CD4-positive, alpha-beta T cell treated with Interleukin-6 at 100 ng/mL for 8 hours (primary cell): ENCODE measurements at regions not wholly inside any gene's neighbourhood (a gene's known extent, or its start where the extent isn't known, plus 50 kb on each side); places are given as distances from the start of the nearest gene placed in this dataset.
A peak's percentile ranks its signal among the peaks of the same experiment; 100 is the strongest.

Source experiments
- DNase-seq: peaks from one replicate; pipeline ENCODE4 v3.0.0-alpha.2; 2020; ENCODE audit warnings: mixed read lengths, low spot score

DNA sequence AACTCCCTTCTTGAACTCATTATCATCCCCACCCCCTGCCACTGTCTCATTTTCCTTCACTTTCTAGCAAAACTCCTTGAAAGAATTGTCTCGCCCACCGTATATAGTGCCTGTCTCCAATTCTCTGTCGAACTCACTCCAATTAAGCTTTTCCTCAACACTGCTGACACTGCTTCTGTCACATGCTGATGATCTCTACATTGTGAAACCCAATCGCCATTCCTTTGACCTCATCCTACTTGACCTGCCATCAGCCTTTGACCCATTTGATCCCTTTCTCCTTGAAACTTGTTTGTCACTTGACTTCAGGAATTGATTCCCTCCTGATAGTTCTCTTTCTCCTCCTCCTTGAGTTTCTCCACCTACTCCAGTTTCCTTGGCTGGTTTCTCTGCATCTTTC is 54.8 kb downstream of the CCDC71L start:
- no peak for DNase-seq

DNA sequence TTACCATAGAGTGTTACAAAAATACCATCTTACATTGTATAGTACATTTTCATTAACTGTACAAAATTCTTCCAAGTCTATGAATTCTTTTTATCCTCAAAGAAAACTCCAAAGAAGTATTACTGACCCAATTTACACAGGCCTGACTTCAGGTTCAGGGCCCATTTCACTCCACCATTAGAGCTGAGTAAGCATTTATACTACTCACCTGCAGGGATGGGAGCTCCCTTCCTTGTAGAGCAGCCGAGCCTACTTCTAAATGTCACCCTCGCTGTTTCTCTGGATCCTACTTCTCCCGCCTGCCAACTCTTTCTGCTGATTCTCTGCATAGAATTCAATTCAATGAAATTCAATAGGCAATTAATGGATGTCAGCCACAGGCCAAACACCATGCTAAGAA is 56.0 kb downstream of the CCDC71L start:
- DNase-seq, result no peak

GRCh38 chr7:106604303-106604924 is 56.5 kb downstream of the CCDC71L start:
- peak; percentile 29 for DNase-seq

GRCh38 chr7:106603346-106603745 is 57.6 kb downstream of the CCDC71L start:
- no peak for DNase-seq

- DNase-seq, result no peak
Observed at GRCh38 chr7:106602062-106602461, 58.9 kb downstream of the CCDC71L start.

DNA sequence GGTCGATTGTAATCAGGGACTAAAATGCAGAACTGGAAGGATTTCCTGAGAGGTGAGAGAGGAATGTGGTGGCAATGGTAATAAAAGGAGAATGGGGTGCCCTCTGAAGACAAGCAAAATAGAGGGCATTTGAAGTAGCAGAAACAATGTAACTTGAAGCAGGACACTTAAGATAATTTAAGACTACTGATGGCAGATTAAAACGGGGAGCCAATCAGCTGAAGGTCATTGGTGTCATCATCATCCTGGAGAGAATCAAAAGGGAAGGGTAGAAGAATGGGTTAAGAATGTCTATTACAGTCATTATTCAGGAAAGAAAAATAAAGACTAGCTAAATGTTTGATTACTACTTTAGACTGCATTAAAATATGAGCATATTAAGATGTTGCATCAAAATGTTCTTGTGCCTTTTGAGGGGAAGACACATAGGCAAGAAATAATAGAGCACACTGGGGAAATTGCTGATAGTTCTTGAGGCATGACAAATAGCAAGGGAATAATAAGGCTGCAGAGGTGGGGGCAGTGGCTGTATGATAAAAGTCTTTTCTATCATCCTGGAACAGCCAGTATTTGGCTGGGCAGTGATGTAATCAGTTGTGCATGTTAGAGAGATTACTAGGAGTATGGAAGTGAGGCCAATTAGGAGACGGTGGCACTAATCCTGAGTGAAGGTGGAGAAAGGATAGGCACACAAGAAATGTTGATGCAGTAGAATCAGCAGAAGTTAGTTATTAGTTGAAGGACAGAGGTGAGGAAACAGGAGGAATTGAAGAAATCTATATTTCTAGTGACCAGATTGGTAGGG is 60.2 kb downstream of the CCDC71L start:
- no peak for DNase-seq

GRCh38 chr7:106599343-106599698 is 61.6 kb downstream of the CCDC71L start:
- DNase-seq, result no peak

GRCh38 chr7:106598663-106599342 is 62.2 kb downstream of the CCDC71L start:
- DNase-seq, result peak; percentile 73

DNA sequence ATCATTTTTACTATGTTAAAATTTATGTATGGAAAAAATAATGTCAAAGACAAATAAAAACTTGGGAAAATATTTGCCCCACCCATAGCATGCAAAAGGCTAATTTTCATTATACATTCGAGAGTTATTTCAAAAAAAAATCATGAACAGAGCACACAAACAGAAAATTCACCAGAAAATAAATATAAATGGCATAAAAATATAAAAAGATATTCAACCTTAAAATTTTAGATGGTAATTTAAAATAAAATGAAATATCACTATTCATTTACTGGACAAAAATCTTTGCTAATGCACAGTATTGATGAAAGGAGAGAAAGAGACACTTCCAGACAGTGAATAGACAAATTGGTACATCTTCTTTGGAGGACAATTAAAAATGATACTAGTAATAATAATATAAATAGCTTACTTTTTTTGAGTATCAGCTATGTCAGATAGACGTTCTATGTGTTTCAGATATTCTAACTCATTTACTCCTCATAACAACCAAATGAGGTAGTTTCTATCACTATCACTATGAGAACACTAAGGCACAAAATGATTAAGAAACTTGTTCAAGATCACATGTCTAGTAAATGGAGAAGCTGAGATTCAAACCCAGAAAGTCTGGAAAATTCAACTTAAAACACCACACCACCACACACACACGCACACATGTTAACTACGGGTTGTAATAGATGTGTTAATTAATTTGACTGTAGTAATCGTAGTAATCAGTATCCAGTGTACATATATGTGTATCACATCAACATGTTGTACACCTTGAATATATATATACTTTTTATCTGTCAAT is 63.0 kb downstream of the CCDC71L start:
- DNase-seq, result no peak

GRCh38 chr7:106597014-106597413 is 63.9 kb downstream of the CCDC71L start:
- DNase-seq, result no peak

GRCh38 chr7:106595922-106596321 is 65.0 kb downstream of the CCDC71L start:
- DNase-seq, result no peak

DNA sequence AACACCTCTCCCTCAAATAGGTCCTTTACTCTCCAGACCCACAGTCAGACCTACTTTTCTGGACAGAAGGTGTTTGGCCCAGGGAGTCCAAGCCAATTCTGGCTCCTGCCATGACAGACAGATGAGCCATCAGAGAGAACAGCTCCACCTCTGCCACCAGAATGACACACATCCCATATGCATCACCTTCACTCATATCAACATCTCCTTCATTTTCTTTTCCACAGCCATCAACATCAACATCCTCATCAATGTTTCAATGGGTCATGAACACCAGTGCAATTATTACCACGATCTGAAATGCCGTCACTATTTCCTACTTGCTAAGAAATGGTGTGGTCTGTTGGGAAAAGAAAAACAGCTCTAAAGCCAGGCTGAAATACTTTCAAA is 67.9 kb downstream of the CCDC71L start:
- no peak for DNase-seq

GRCh38 chr7:106592282-106593027 is 68.5 kb downstream of the CCDC71L start:
- no peak for DNase-seq

- no peak for DNase-seq
Observed at GRCh38 chr7:106591146-106591545, 69.8 kb downstream of the CCDC71L start.

DNA sequence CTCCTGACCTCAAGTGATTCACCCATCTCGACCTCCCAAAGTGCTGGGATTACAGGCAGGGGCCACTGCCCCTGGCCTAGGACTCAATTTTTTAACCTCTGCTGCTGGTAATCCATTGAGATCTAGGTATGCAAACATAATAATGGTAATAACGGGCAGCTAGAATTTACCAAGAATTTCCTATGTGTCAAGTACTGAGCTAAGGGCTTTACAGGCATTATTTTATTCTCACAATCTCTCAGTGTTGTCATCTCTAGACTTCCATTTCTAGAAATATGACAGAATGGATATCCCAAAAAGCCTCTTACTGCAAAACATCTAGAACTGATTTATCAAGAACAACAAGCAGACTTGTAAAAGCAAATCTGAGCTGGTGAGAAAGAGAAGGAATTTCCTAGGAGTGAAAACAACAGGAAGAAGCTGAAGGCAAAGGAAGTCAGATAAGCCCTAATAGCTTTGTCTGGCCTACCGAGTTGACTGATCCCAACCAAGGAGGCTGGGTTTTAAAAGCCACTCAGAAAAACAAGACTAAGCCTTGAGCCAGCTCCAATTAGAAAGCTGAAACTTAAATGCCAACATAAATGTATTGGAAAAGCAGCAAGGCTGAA is 70.6 kb downstream of the CCDC71L start:
- DNase-seq, result no peak

GRCh38 chr7:106589198-106589879 is 71.6 kb downstream of the CCDC71L start:
- no peak for DNase-seq

DNA sequence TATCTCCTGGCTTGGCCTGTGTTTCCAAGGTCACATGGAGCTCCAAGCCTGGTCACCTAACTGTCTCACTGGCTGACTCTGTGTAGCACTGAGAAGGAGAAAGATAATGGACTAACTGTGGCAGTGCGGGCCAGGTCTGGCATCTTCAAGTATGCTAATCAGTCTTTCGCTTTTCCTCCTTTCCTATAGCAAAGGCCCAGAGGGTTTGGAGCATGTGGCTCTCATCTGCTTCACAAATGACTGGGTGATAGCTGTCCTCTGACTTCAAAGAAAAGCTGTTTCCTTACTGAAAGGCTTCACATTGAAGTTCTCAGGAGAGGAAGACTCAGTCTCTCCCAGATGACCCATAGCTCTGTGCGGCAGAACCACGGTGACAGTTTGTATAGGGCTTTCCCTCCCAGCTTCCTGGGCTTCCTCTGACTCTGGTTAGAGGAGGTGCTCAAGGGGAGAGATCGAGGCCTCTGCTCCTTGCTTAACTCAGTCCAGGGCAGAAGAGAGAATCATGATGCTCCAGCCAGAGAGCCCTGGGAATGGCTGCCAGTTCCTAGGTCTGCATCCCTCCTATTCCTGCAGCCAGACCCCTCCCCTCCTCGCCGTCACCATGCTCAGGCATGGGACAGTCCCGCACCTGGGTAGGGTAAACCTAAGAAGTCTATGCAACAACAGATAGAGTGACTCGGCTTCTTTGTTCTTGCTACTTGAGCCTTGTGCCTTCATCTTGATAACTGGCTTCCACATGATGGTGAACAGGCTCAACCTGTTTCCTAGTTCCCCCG is 72.3 kb downstream of the CCDC71L start:
- DNase-seq, result no peak

GRCh38 chr7:106584914-106585759 is 75.8 kb downstream of the CCDC71L start:
- no peak for DNase-seq
